ENCODE measurements at regions not wholly inside any gene's neighbourhood (a gene's known extent, or its start where the extent isn't known, plus 50 kb on each side); places are given as distances from the start of the nearest gene placed in this dataset.

DNA sequence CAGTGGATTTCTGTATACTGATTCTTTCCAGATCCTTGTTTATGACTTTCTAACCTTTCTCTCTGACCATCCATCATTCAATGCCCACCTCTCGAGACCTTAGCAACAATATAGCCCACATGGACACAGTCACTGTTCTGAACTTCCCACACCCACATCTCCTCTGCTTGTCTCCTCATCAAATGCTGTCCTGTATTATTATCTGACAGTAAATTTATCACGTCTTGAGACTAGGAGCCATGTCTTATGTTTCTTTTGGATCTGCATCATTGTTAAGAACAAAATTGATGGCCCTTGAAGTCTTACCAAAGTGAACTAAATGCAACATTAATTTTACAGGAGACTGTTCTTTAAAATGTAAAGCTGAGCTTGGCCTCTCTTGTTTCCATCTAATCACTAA lies 495.4 kb upstream of the KLF4 start (continued):
- TF ChIP-seq SRSF4 (IDR thresholded peaks at IDR 0.05; ENCODE audit: low read depth, low read length, poor library complexity, severe bottlenecking), result no peak
- no peak for TF ChIP-seq YEATS4 (CRISPR knock-in tag; IDR thresholded peaks at IDR 0.05; ENCODE audit: borderline replicate concordance)
- no peak for TF ChIP-seq ZNF276 (CRISPR knock-in tag; IDR thresholded peaks at IDR 0.05; ENCODE audit: low read depth)

GRCh38 chr9:107983762-107984161 lies 494.2 kb upstream of the KLF4 start:
- FAIRE-seq (no peak), DNase-seq (ENCODE audit: low spot score) (no peak), ATAC-seq (no peak)
- Histone ChIP-seq H3K36me3 (replicated peaks in 1 of 2; ENCODE audit: control insufficient read depth in 1 of 2, insufficient read depth in 2 of 2, low read length in 2 of 2) (no peaks in the 10 kb centered on the region), H3K27ac (ENCODE audit: extremely low read length, insufficient read depth, low read length) (no peak overlapping the region), H3K9ac (ENCODE audit: insufficient read depth, low read depth, low read length) (no peak overlapping the region), H3K4me3 (replicated peaks in 1 of 3; ENCODE audit: insufficient read depth in 1 of 3, low read depth in 2 of 3, low read length in 3 of 3) (no peak overlapping the region), H3K9me3 (ENCODE audit: low read length) (no peaks in the 10 kb centered on the region), H2AFZ (ENCODE audit: low read length) (no peak overlapping the region), H3K79me2 (ENCODE audit: insufficient read depth, low read length) (no peaks in the 10 kb centered on the region), H4K20me1 (ENCODE audit: insufficient read depth, low read length) (no peaks in the 10 kb centered on the region), H3K4me1 (ENCODE audit: insufficient read depth, low read length) (no peaks in the 10 kb centered on the region), H3K4me2 (ENCODE audit: low read depth, low read length) (no peak overlapping the region), H3K27me3 (ENCODE audit: control insufficient read depth in 1 of 2, insufficient read depth in 2 of 2, low read length in 2 of 2) (no peaks in the 10 kb centered on the region)
- POLR2A ChIA-PET, result no interaction called here
- intact Hi-C loops (cut with micrococcal nuclease; ENCODE audit: unreplicated experiment) (no loop called here), in situ Hi-C loops (cut with HindIII; ENCODE audit: extremely low pct_ligation_motif_present, low pct_unique_long_range_greater_than_20kb) (no loop called here)
- CTCF ChIA-PET (ENCODE audit: low intra/inter-chr PET ratio, low total read pairs), result no interaction called here
- no TSS peak for BruUV-seq (replicated peaks)
- 2% methylated on average over 3 of the region's 3 CpGs for WGBS (ENCODE audit: low lambda C conversion rate)
- TF ChIP-seq MTA3 (CRISPR knock-in tag; IDR thresholded peaks at IDR 0.05) (no peak), ZNF652 (CRISPR knock-in tag; IDR thresholded peaks at IDR 0.05; ENCODE audit: borderline replicate concordance, low read depth) (no peak), TCF12 (IDR thresholded peaks at IDR 0.05) (no peak), TCF12 (CRISPR knock-in tag; IDR thresholded peaks at IDR 0.05) (no peak), ATF3 (CRISPR knock-in tag; IDR thresholded peaks at IDR 0.05) (no peak), FOXK1 (CRISPR knock-in tag; IDR thresholded peaks at IDR 0.05; ENCODE audit: borderline replicate concordance, low read depth) (no peak), RFX5 (IDR thresholded peaks at IDR 0.05; ENCODE audit: low read depth, low read length) (no peak), ZFP36L2 (CRISPR knock-in tag; IDR thresholded peaks at IDR 0.05) (no peak), RARA (CRISPR knock-in tag; IDR thresholded peaks at IDR 0.05) (no peak), ZNF589 (CRISPR knock-in tag; conservative IDR thresholded peaks at IDR 0.05) (no peak), ZNF503 (CRISPR knock-in tag; IDR thresholded peaks at IDR 0.05) (no peak), PTBP1 (IDR thresholded peaks at IDR 0.05; ENCODE audit: low read depth, low read length, poor library complexity, severe bottlenecking) (no peak), ZNF720 (CRISPR knock-in tag; IDR thresholded peaks at IDR 0.05) (no peak), HOXA5 (CRISPR knock-in tag; IDR thresholded peaks at IDR 0.05) (no peak), FOXP1 (IDR thresholded peaks at IDR 0.05) (no peak), FOXP1 (CRISPR knock-in tag; IDR thresholded peaks at IDR 0.05) (no peak)
- TF ChIP-seq, protein P1, sequence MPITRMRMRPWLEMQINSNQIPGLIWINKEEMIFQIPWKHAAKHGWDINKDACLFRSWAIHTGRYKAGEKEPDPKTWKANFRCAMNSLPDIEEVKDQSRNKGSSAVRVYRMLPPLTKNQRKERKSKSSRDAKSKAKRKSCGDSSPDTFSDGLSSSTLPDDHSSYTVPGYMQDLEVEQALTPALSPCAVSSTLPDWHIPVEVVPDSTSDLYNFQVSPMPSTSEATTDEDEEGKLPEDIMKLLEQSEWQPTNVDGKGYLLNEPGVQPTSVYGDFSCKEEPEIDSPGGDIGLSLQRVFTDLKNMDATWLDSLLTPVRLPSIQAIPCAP (CRISPR knock-in tag; IDR thresholded peaks at IDR 0.05; ENCODE audit: low read depth), result no peak
- TF ChIP-seq, protein P2, sequence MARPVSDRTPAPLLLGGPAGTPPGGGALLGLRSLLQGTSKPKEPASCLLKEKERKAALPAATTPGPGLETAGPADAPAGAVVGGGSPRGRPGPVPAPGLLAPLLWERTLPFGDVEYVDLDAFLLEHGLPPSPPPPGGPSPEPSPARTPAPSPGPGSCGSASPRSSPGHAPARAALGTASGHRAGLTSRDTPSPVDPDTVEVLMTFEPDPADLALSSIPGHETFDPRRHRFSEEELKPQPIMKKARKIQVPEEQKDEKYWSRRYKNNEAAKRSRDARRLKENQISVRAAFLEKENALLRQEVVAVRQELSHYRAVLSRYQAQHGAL (CRISPR knock-in tag; IDR thresholded peaks at IDR 0.05; ENCODE audit: not compliant biosample characterization), result no peak

All from HepG2 (cell line).